Cardiac fibroblast (primary cell): ENCODE measurements at regions not wholly inside any gene's neighbourhood (a gene's known extent, or its start where the extent isn't known, plus 50 kb on each side); places are given as distances from the start of the nearest gene placed in this dataset.
"Not testable (repeated sequence)": the region's sequence is repeated elsewhere in the genome, so short reads cannot be mapped to it uniquely, and the experiment has no call there.

ENCODE experiments used
- DNase-seq, 2 donors: peaks; one replicate each; pipeline versions ENCODE4 v3.0.0 to v3.0.0-alpha.2; 2010; ENCODE audit warnings: low read depth in 2 of 2
- H3K4me3 ChIP-seq, 2 donors: replicated peaks in 1 of 2; 1 replicate in 1 of 2; 2 replicates in 1 of 2; pipeline ENCODE4 v1.5.1; 2011; ENCODE audit warnings: low read depth in 2 of 2, low read length in 2 of 2, mild to moderate bottlenecking in 2 of 2, moderate library complexity in 1 of 2

GRCh38 chr16:18263046-18263445 is 73.5 kb downstream of the NPIPA8 start:
- not testable (repeated sequence) for DNase-seq, H3K4me3 ChIP-seq

GRCh38 chr16:18261848-18262247 is 74.7 kb downstream of the NPIPA8 start:
- DNase-seq, H3K4me3 ChIP-seq: not testable (repeated sequence)

GRCh38 chr16:18259496-18260176 is 76.9 kb downstream of the NPIPA8 start:
- H3K4me3 ChIP-seq, DNase-seq: not testable (repeated sequence)

- not testable (repeated sequence) for DNase-seq, H3K4me3 ChIP-seq
These were observed 83.6 kb downstream of the NPIPA8 start for GRCh38 chr16:18252943-18253342.

- DNase-seq, H3K4me3 ChIP-seq: not testable (repeated sequence)
These were observed 106.0 kb downstream of the NPIPA8 start for GRCh38 chr16:18230505-18230904.

- not testable (repeated sequence) for H3K4me3 ChIP-seq, DNase-seq
These were observed 114.2 kb downstream of the NPIPA8 start for GRCh38 chr16:18222054-18223009.

GRCh38 chr16:18217741-18218140 is 118.8 kb downstream of the NPIPA8 start:
- not testable (repeated sequence) for H3K4me3 ChIP-seq, DNase-seq

GRCh38 chr16:18216814-18217213 is 119.7 kb downstream of the NPIPA8 start:
- not testable (repeated sequence) for H3K4me3 ChIP-seq, DNase-seq

- DNase-seq: not testable (repeated sequence)
These were observed 122.7 kb downstream of the NPIPA8 start for GRCh38 chr16:18213810-18214209.

GRCh38 chr16:18211505-18211904 is 125.0 kb downstream of the NPIPA8 start:
- not testable (repeated sequence) for H3K4me3 ChIP-seq, DNase-seq

More at GRCh38 chr16:18213810-18214209, 122.7 kb downstream of the NPIPA8 start:
- H3K4me3 ChIP-seq: not testable (repeated sequence)

- H3K4me3 ChIP-seq, DNase-seq: not testable (repeated sequence)
These were observed 131.8 kb downstream of the NPIPA8 start for GRCh38 chr16:18204786-18205185.

GRCh38 chr16:18204309-18204708 is 132.2 kb downstream of the NPIPA8 start:
- DNase-seq, H3K4me3 ChIP-seq: not testable (repeated sequence)

- not testable (repeated sequence) for DNase-seq, H3K4me3 ChIP-seq
These were observed 135.0 kb downstream of the NPIPA8 start for GRCh38 chr16:18201511-18201910.

GRCh38 chr16:18192389-18192788 is 144.1 kb downstream of the NPIPA8 start:
- not testable (repeated sequence) for DNase-seq, H3K4me3 ChIP-seq

- not testable (repeated sequence) for H3K4me3 ChIP-seq, DNase-seq
These were observed 146.4 kb downstream of the NPIPA8 start for GRCh38 chr16:18190179-18190578.

GRCh38 chr16:18184755-18185154 is 151.8 kb downstream of the NPIPA8 start:
- not testable (repeated sequence) for H3K4me3 ChIP-seq, DNase-seq

GRCh38 chr16:18181028-18181427 is 155.5 kb downstream of the NPIPA8 start:
- not testable (repeated sequence) for H3K4me3 ChIP-seq

GRCh38 chr16:18173945-18174497 is 162.5 kb downstream of the NPIPA8 start:
- H3K4me3 ChIP-seq, DNase-seq: not testable (repeated sequence)

More at GRCh38 chr16:18181028-18181427, 155.5 kb downstream of the NPIPA8 start:
- not testable (repeated sequence) for DNase-seq
